ENCODE measurements at regions not wholly inside any gene's neighbourhood (a gene's known extent, or its start where the extent isn't known, plus 50 kb on each side); places are given as distances from the start of the nearest gene placed in this dataset.
"Not testable (repeated sequence)": the region's sequence is repeated elsewhere in the genome, so short reads cannot be mapped to it uniquely, and the experiment has no call there.

DNA sequence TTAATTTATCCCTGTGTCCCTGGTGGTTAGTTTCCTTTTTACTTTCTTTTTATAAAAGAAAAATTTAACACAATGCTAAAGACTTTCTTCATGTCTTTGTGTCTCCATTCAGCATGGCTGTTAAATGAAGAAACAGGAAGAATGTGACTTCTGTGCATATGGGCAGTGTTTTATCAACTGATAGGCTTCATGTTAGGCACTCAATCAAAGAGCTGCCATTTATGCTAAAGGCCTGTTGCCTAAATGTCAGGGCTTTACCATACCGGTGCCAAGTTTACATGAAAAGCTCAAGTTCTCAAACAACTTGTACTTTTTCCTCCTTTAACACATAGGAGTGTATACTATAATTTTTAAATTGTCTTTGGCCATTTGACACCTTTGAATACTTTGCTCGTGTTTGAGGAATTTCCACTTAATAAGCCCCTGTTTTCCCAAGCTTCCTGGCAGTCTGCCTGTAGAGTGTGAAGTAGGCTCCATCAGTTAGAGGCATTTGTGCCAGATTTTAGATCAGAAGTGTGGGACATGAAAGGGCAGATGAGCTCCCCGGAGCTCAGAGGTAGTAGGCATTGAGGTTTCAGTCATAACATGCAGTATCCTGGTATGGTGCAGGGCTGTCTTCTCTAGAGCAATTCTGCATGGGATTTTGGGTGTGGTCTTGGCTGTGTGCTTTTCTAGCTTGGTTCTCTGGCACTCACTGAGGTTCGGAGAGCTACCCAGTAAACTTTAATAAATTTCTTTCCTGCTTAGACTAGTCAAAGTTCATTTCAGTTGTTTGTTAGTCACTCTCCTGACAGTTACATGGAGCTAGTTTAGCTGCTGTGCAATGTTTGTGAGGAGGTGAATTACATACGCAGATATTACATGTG is 119.0 kb downstream of the LEPR start:
- Histone ChIP-seq H3K27me3 (no peaks in the 10 kb centered on the region), H3K36me3 (replicated peaks; ENCODE audit: insufficient read depth, low read depth) (no peaks in the 10 kb centered on the region), H3K27ac (no peak overlapping the region), H3K4me1 (ENCODE audit: insufficient read depth) (no peaks in the 10 kb centered on the region), H3K79me2 (no peaks in the 10 kb centered on the region), H3K9me3 (ENCODE audit: low read depth) (no peaks in the 10 kb centered on the region), H2AFZ (no peak overlapping the region), H4K20me1 (ENCODE audit: insufficient read depth, poor library complexity, severe bottlenecking) (no peaks in the 10 kb centered on the region), H3K9me2 (replicated peaks; ENCODE audit: insufficient read depth) (no peaks in the 10 kb centered on the region), H3K4me3 (no peak overlapping the region), H3K4me2 (no peak overlapping the region)
- DNase-seq (ENCODE audit: low spot score), result no peak
- no peak for TF ChIP-seq EZH2 (IDR thresholded peaks at IDR 0.05; ENCODE audit: borderline replicate concordance)
- no peak for TF ChIP-seq CTCF (IDR thresholded peaks at IDR 0.05; ENCODE audit: poor library complexity)
- TF ChIP-seq EZH2phosphoT487 (IDR thresholded peaks at IDR 0.05; ENCODE audit: low read depth, severe bottlenecking, unreplicated experiment), result no peak
- 77% methylated on average over 5 of the region's 5 CpGs for WGBS (ENCODE audit: low lambda C conversion rate, missing lambda C conversion rate)

DNA sequence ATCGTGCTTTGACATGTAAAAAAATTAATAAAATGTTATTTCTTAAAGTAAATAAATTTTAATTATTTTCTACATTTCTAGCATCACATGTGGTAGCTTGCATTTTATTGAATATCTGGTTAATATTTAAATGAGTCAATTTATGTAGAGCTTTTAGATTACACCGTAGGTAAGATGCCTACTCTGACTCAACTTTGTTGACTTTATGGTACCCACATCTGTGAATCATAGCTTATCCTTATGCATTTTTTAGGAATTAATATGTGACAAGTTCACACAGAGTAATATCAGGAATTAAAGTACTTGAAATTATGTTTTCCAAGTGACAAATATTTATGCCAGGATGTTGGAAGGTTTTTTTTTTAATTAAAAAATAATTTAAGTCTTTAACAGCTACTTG is 120.7 kb downstream of the LEPR start:
- no peaks in the 10 kb centered on the region for H3K79me2 ChIP-seq
- TF ChIP-seq EZH2 (IDR thresholded peaks at IDR 0.05; ENCODE audit: borderline replicate concordance) (no peak), CTCF (IDR thresholded peaks at IDR 0.05; ENCODE audit: poor library complexity) (no peak), EZH2phosphoT487 (IDR thresholded peaks at IDR 0.05; ENCODE audit: low read depth, severe bottlenecking, unreplicated experiment) (no peak)
- DNase-seq (ENCODE audit: low spot score), result no peak
- no peak overlapping the region for H3K27ac ChIP-seq
- no peaks in the 10 kb centered on the region for H3K27me3 ChIP-seq
- no peak overlapping the region for H3K4me3 ChIP-seq
- no peaks in the 10 kb centered on the region for H3K4me1 ChIP-seq (ENCODE audit: insufficient read depth)
- H2AFZ ChIP-seq, result no peak overlapping the region
- H3K9me3 ChIP-seq (ENCODE audit: low read depth), result no peaks in the 10 kb centered on the region
- H3K4me2 ChIP-seq, result no peak overlapping the region
- 83% methylated on average over 2 of the region's 2 CpGs for WGBS (ENCODE audit: low lambda C conversion rate, missing lambda C conversion rate)
- H4K20me1 ChIP-seq (ENCODE audit: insufficient read depth, poor library complexity, severe bottlenecking), result no peaks in the 10 kb centered on the region
- no peaks in the 10 kb centered on the region for H3K36me3 ChIP-seq (replicated peaks; ENCODE audit: insufficient read depth, low read depth)
- no peaks in the 10 kb centered on the region for H3K9me2 ChIP-seq (replicated peaks; ENCODE audit: insufficient read depth)

DNA sequence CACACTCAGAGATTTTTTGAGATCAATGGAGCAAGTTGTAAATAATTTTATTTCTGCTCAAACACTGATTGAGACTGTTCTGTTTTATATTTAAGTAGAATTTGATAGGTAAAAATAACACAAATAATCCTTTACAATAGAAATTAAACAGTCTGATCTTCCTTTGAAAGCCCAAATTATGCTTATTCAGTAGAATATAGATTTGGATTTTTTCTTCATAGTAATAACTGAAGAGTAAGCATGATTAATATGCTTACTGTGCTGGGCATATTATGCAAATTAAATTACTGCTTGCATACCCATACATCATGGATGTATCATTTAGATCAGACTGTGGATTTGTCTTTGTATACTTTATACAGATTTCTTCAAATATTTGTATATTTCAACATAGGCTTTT is 121.4 kb downstream of the LEPR start:
- Histone ChIP-seq H3K79me2 (no peaks in the 10 kb centered on the region), H3K4me1 (ENCODE audit: insufficient read depth) (no peaks in the 10 kb centered on the region), H3K27me3 (no peaks in the 10 kb centered on the region), H3K9me3 (ENCODE audit: low read depth) (no peaks in the 10 kb centered on the region), H3K27ac (no peak overlapping the region), H3K36me3 (replicated peaks; ENCODE audit: insufficient read depth, low read depth) (no peaks in the 10 kb centered on the region), H3K4me2 (no peak overlapping the region), H4K20me1 (ENCODE audit: insufficient read depth, poor library complexity, severe bottlenecking) (no peaks in the 10 kb centered on the region), H3K4me3 (no peak overlapping the region), H3K9me2 (replicated peaks; ENCODE audit: insufficient read depth) (no peaks in the 10 kb centered on the region), H2AFZ (no peak overlapping the region)
- DNase-seq (ENCODE audit: low spot score), result no peak
- no peak for TF ChIP-seq EZH2phosphoT487 (IDR thresholded peaks at IDR 0.05; ENCODE audit: low read depth, severe bottlenecking, unreplicated experiment)
- no peak for TF ChIP-seq EZH2 (IDR thresholded peaks at IDR 0.05; ENCODE audit: borderline replicate concordance)
- TF ChIP-seq CTCF (IDR thresholded peaks at IDR 0.05; ENCODE audit: poor library complexity), result no peak

- H3K27ac ChIP-seq; H3K9me2 ChIP-seq (replicated peaks; ENCODE audit: insufficient read depth); H3K27me3 ChIP-seq; H3K4me2 ChIP-seq; H3K4me1 ChIP-seq (ENCODE audit: insufficient read depth); H3K79me2 ChIP-seq; H4K20me1 ChIP-seq (ENCODE audit: insufficient read depth, poor library complexity, severe bottlenecking); H2AFZ ChIP-seq; H3K4me3 ChIP-seq; DNase-seq (ENCODE audit: low spot score); H3K36me3 ChIP-seq (replicated peaks; ENCODE audit: insufficient read depth, low read depth); H3K9me3 ChIP-seq (ENCODE audit: low read depth): not testable (repeated sequence)
- 90% methylated on average over 1 of the region's 1 CpG for WGBS (ENCODE audit: low lambda C conversion rate, missing lambda C conversion rate)
Observed at GRCh38 chr1:65542592-65542991, 122.1 kb downstream of the LEPR start.

DNA sequence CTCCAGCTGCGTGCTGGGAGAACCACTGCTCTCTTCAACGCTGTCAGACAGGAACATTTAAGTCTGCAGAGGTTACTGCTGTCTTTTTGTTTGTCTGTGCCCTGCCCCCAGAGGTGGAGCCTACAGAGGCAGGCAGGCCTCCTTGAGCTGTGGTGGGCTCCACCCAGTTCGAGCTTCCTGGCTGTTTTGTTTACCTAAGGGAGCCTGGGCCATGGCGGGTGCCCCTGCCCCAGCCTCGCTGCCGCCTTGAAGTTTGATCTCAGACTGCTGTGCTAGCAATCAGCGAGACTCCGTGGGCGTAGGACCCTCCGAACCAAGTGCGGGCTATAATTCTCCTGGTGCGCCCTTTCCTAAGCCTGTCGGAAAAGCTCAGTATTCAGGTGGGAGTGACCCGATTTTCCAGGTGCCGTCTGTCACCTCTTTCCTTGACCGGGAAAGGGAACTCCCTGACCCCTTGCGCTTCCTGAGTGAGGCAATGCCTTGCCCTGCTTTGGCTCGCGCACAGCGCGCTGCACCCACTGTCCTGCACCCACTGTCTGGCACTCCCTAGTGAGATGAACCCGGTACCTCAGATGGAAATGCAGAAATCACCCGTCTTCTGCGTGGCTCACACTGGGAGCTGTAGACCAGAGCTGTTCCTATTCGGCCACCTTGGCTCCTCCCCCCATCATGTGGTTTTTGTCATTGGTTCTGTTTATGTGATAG is 130.0 kb downstream of the LEPR start:
- peak overlapping the region; percentile 41 for H3K4me2 ChIP-seq
- H3K27ac ChIP-seq; H3K4me3 ChIP-seq; H3K9me3 ChIP-seq (ENCODE audit: low read depth); DNase-seq (ENCODE audit: low spot score); H3K27me3 ChIP-seq; H3K79me2 ChIP-seq; H2AFZ ChIP-seq; H3K36me3 ChIP-seq (replicated peaks; ENCODE audit: insufficient read depth, low read depth); H3K9me2 ChIP-seq (replicated peaks; ENCODE audit: insufficient read depth); H3K4me1 ChIP-seq (ENCODE audit: insufficient read depth); H4K20me1 ChIP-seq (ENCODE audit: insufficient read depth, poor library complexity, severe bottlenecking): not testable (repeated sequence)
- 63% methylated on average over 25 of the region's 25 CpGs for WGBS (ENCODE audit: low lambda C conversion rate, missing lambda C conversion rate)

DNA sequence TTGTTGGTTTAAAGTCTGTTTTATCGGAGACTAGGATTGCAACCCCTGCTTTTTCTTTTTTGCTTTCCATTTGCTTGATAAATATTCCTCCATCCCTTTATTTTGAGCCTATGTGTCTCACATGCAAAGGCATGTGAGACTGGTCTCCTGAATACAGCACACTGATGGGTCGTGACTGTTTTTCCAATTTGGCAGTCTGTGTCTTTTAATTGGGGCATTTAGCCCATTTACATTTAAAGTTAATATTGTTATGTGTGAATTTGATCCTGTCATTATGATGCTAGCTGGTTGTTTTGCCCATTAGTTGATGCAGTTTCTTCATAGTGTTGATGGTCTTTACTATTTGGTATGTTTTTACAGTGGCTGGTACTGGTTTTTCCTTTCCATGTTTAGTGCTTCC is 132.0 kb downstream of the LEPR start:
- H3K4me2 ChIP-seq; H4K20me1 ChIP-seq (ENCODE audit: insufficient read depth, poor library complexity, severe bottlenecking); H3K4me1 ChIP-seq (ENCODE audit: insufficient read depth); H3K36me3 ChIP-seq (replicated peaks; ENCODE audit: insufficient read depth, low read depth); H3K9me3 ChIP-seq (ENCODE audit: low read depth); H3K27ac ChIP-seq; H3K79me2 ChIP-seq; H2AFZ ChIP-seq; H3K27me3 ChIP-seq; H3K4me3 ChIP-seq; DNase-seq (ENCODE audit: low spot score); H3K9me2 ChIP-seq (replicated peaks; ENCODE audit: insufficient read depth): not testable (repeated sequence)
- 96% methylated on average over 2 of the region's 2 CpGs for WGBS (ENCODE audit: low lambda C conversion rate, missing lambda C conversion rate)

Data from hepatocyte (in vitro differentiated cells).